Hematopoietic multipotent progenitor cell treated with erythropoietin and hydrocortisone succinate and interleukin-3 and kit ligand, for 4 days (in vitro differentiated cells): ENCODE measurements at regions not wholly inside any gene's neighbourhood (a gene's known extent, or its start where the extent isn't known, plus 50 kb on each side); places are given as distances from the start of the nearest gene placed in this dataset.
"Not testable (repeated sequence)": the region's sequence is repeated elsewhere in the genome, so short reads cannot be mapped to it uniquely, and the experiment has no call there.

ENCODE experiments used
- DNase-seq: peaks from one replicate; pipeline ENCODE4 v3.0.0-alpha.2; 2015

GRCh38 chr4:60814549-60814948 lies 385.6 kb upstream of the ADGRL3 start:
- no peak for DNase-seq

GRCh38 chr4:60817609-60818008 lies 382.5 kb upstream of the ADGRL3 start:
- no peak for DNase-seq

- no peak for DNase-seq
These were observed 377.1 kb upstream of the ADGRL3 start for GRCh38 chr4:60822986-60823385.

GRCh38 chr4:60840020-60840419 lies 360.1 kb upstream of the ADGRL3 start:
- DNase-seq, result no peak

- no peak for DNase-seq
These were observed 353.4 kb upstream of the ADGRL3 start for GRCh38 chr4:60846678-60847077.

GRCh38 chr4:60847614-60848013 lies 352.5 kb upstream of the ADGRL3 start:
- DNase-seq, result no peak

GRCh38 chr4:60857130-60857753 lies 342.9 kb upstream of the ADGRL3 start:
- DNase-seq, result no peak

- DNase-seq, result no peak
These were observed 336.7 kb upstream of the ADGRL3 start for GRCh38 chr4:60863442-60863841.

GRCh38 chr4:60865273-60865672 lies 334.9 kb upstream of the ADGRL3 start:
- DNase-seq, result no peak

GRCh38 chr4:60868232-60868960 lies 331.7 kb upstream of the ADGRL3 start:
- no peak for DNase-seq

GRCh38 chr4:60879135-60879701 lies 320.9 kb upstream of the ADGRL3 start:
- no peak for DNase-seq

- no peak for DNase-seq
These were observed 315.5 kb upstream of the ADGRL3 start for GRCh38 chr4:60884587-60884986.

GRCh38 chr4:60885011-60885410 lies 315.1 kb upstream of the ADGRL3 start:
- DNase-seq, result no peak

GRCh38 chr4:60890743-60891142 lies 309.4 kb upstream of the ADGRL3 start:
- no peak for DNase-seq

GRCh38 chr4:60891947-60892346 lies 308.2 kb upstream of the ADGRL3 start:
- no peak for DNase-seq

GRCh38 chr4:60897415-60897814 lies 302.7 kb upstream of the ADGRL3 start:
- DNase-seq, result no peak

- no peak for DNase-seq
These were observed 295.0 kb upstream of the ADGRL3 start for GRCh38 chr4:60905162-60905561.

GRCh38 chr4:60911127-60911526 lies 289.0 kb upstream of the ADGRL3 start:
- DNase-seq, result no peak

GRCh38 chr4:60913002-60913401 lies 287.1 kb upstream of the ADGRL3 start:
- DNase-seq, result no peak

GRCh38 chr4:60913671-60914070 lies 286.5 kb upstream of the ADGRL3 start:
- DNase-seq, result no peak

- DNase-seq, result not testable (repeated sequence)
These were observed 278.4 kb upstream of the ADGRL3 start for GRCh38 chr4:60921735-60922134.

GRCh38 chr4:60923075-60923474 lies 277.1 kb upstream of the ADGRL3 start:
- no peak for DNase-seq

- DNase-seq, result no peak
These were observed 273.5 kb upstream of the ADGRL3 start for GRCh38 chr4:60926624-60927023.

- DNase-seq, result no peak
These were observed 269.3 kb upstream of the ADGRL3 start for GRCh38 chr4:60930866-60931265.
